MM.1S (cell line): ENCODE measurements at regions not wholly inside any gene's neighbourhood (a gene's known extent, or its start where the extent isn't known, plus 50 kb on each side); places are given as distances from the start of the nearest gene placed in this dataset.

Source experiments
- CTCF ChIP-seq: fragments of 300-600 bp; sonication (generic); IDR thresholded peaks from 2 replicates; pipeline ENCODE4 v1.5.1; 2016; ENCODE audit warnings: antibody characterized with exemption, low read length, mixed read lengths
- EZH2phosphoT487 ChIP-seq: fragments of 300-600 bp; sonication (generic); IDR thresholded peaks from 2 replicates; pipeline ENCODE4 v1.6.1; 2018; ENCODE audit warnings: antibody characterized with exemption, low read length

GRCh38 chr11:70656252-70656651 is 257.9 kb downstream of the CTTN start:
- TF ChIP-seq CTCF (no peak), EZH2phosphoT487 (no peak)
